ENCODE measurements at regions not wholly inside any gene's neighbourhood (a gene's known extent, or its start where the extent isn't known, plus 50 kb on each side); places are given as distances from the start of the nearest gene placed in this dataset.

DNA sequence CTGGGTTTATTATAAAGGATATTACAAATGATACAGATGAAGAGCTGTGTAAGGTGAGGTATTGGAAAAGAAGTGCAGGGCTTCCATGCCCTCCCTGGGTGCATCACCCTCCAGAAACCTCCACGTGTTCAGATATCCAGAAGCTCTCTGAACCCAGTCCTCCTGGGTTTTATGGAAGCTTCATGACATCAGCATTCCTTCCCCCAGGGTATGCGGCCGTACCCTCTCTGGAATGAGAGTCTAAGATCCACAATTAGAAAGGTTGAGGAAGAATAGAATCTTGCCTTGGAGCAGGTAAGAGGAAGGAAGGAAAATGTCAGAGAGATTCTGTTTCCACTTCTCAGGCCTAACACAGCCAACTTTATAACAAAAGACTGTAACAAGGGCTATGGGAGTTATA is 208.2 kb upstream of the DCC start:
- no peak for TF ChIP-seq EZH2phosphoT487 (IDR thresholded peaks at IDR 0.05; ENCODE audit: low read depth)
- TF ChIP-seq, protein P1, sequence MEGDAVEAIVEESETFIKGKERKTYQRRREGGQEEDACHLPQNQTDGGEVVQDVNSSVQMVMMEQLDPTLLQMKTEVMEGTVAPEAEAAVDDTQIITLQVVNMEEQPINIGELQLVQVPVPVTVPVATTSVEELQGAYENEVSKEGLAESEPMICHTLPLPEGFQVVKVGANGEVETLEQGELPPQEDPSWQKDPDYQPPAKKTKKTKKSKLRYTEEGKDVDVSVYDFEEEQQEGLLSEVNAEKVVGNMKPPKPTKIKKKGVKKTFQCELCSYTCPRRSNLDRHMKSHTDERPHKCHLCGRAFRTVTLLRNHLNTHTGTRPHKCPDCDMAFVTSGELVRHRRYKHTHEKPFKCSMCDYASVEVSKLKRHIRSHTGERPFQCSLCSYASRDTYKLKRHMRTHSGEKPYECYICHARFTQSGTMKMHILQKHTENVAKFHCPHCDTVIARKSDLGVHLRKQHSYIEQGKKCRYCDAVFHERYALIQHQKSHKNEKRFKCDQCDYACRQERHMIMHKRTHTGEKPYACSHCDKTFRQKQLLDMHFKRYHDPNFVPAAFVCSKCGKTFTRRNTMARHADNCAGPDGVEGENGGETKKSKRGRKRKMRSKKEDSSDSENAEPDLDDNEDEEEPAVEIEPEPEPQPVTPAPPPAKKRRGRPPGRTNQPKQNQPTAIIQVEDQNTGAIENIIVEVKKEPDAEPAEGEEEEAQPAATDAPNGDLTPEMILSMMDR (IDR thresholded peaks at IDR 0.05; ENCODE audit: low read depth, low read length), result no peak
- no peaks in the 10 kb centered on the region for H3K27me3 ChIP-seq (ENCODE audit: low read depth, low read length)
- no peak overlapping the region for H3K9ac ChIP-seq (ENCODE audit: low read length)
- H2AFZ ChIP-seq (ENCODE audit: low read depth, low read length), result no peak overlapping the region
- no peak overlapping the region for H3K4me3 ChIP-seq (ENCODE audit: low read length)
- peaks cover 6% of the 10 kb centered on the region for H3K36me3 ChIP-seq (replicated peaks; ENCODE audit: low read depth, low read length)
- peaks cover 25% of the 10 kb centered on the region for H3K9me3 ChIP-seq (ENCODE audit: insufficient read depth, low read length)
- H3K79me2 ChIP-seq (ENCODE audit: low read length), result no peaks in the 10 kb centered on the region
- no peak overlapping the region for H3K4me2 ChIP-seq (ENCODE audit: low read length)
- peaks cover 8% of the 10 kb centered on the region for H3K4me1 ChIP-seq (ENCODE audit: low read length)
- H3K27ac ChIP-seq (ENCODE audit: low read length), result no peak overlapping the region
- H4K20me1 ChIP-seq (ENCODE audit: insufficient read depth, low read length), result no peaks in the 10 kb centered on the region

DNA sequence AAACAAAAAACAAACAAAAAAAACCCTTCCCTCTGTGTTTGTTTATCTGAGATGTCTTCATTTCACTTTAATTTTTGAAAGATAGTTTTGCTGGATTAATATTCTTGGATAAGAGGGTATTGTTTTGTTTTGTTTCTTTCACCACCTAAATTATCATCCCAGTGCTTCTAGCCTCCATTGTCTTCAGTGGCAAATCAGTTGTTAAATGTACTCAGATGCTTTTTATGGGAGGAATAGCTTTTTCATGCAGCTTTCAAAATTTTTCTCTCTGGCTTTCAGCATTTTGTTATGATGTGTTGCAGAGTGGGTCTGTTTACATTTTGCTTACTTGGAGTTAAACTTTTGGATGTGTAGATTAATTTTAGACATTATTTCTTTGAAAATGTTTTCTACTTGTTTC is 203.5 kb upstream of the DCC start:
- H3K79me2 ChIP-seq (ENCODE audit: low read length), result no peaks in the 10 kb centered on the region
- no peak overlapping the region for H3K4me2 ChIP-seq (ENCODE audit: low read length)
- H3K9ac ChIP-seq (ENCODE audit: low read length), result no peak overlapping the region
- H3K9me3 ChIP-seq (ENCODE audit: insufficient read depth, low read length), result peaks cover 42% of the 10 kb centered on the region
- H3K27me3 ChIP-seq (ENCODE audit: low read depth, low read length), result no peaks in the 10 kb centered on the region
- no peak overlapping the region for H2AFZ ChIP-seq (ENCODE audit: low read depth, low read length)
- H3K36me3 ChIP-seq (replicated peaks; ENCODE audit: low read depth, low read length), result peaks cover 10% of the 10 kb centered on the region
- no peak overlapping the region for H3K27ac ChIP-seq (ENCODE audit: low read length)
- H4K20me1 ChIP-seq (ENCODE audit: insufficient read depth, low read length), result no peaks in the 10 kb centered on the region
- no peak overlapping the region for H3K4me3 ChIP-seq (ENCODE audit: low read length)
- peaks cover 8% of the 10 kb centered on the region for H3K4me1 ChIP-seq (ENCODE audit: low read length)
- no peak for TF ChIP-seq EZH2phosphoT487 (IDR thresholded peaks at IDR 0.05; ENCODE audit: low read depth)
- TF ChIP-seq, protein P1 (IDR thresholded peaks at IDR 0.05; ENCODE audit: low read depth, low read length), result no peak

DNA sequence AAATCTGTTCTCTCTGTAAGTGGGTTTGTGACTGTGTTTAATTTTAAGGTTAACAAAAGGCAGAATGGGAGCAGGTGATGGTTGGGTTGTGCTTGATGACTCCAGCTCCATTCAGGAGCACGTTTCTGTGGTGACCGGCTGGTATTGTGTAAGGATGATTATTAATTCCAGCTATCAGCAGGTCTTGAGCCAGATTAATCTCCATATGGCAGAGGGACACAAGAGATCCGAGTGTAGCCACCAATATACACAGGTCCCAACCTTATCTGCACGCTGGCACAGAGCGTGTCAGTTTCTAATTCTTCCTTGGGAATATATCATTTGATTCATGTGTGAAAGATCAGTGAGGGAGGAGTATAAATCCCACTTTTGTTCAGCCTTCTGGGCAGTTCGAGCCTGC is 199.0 kb upstream of the DCC start:
- TF ChIP-seq, protein P1 (IDR thresholded peaks at IDR 0.05; ENCODE audit: low read depth, low read length), result no peak
- no peak for TF ChIP-seq EZH2phosphoT487 (IDR thresholded peaks at IDR 0.05; ENCODE audit: low read depth)
- Histone ChIP-seq H3K4me3 (ENCODE audit: low read length) (no peak overlapping the region), H3K27ac (ENCODE audit: low read length) (no peak overlapping the region), H2AFZ (ENCODE audit: low read depth, low read length) (no peak overlapping the region), H3K27me3 (ENCODE audit: low read depth, low read length) (no peaks in the 10 kb centered on the region), H3K9ac (ENCODE audit: low read length) (no peak overlapping the region), H3K79me2 (ENCODE audit: low read length) (no peaks in the 10 kb centered on the region), H3K9me3 (ENCODE audit: insufficient read depth, low read length) (peaks cover 23% of the 10 kb centered on the region), H3K36me3 (replicated peaks; ENCODE audit: low read depth, low read length) (peaks cover 7% of the 10 kb centered on the region), H3K4me1 (ENCODE audit: low read length) (no peaks in the 10 kb centered on the region), H4K20me1 (ENCODE audit: insufficient read depth, low read length) (no peaks in the 10 kb centered on the region), H3K4me2 (ENCODE audit: low read length) (no peak overlapping the region)

DNA sequence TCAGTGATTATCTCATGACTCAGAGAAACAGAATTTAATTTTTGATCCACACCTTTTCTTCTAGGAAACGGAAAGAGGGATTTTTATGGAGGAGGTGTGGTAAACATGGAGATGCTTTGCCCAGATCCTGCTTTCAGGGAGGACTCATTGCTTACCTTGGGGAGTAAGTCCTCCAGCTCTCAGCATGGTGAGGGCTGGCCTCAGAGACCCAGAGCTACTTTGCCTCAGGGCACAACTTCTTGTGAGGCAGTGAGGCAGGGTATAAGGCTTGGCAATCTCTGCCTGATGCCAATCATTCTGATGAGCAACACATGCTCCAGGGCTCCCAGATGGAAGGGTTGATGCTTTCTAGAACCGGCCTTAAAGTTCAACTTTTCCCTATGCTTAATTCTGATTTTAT is 189.9 kb upstream of the DCC start:
- peaks cover 3% of the 10 kb centered on the region for H3K36me3 ChIP-seq (replicated peaks; ENCODE audit: low read depth, low read length)
- H3K4me2 ChIP-seq (ENCODE audit: low read length), result no peak overlapping the region
- TF ChIP-seq, protein P1 (IDR thresholded peaks at IDR 0.05; ENCODE audit: low read depth, low read length), result no peak
- TF ChIP-seq EZH2phosphoT487 (IDR thresholded peaks at IDR 0.05; ENCODE audit: low read depth), result no peak
- H3K9ac ChIP-seq (ENCODE audit: low read length), result no peak overlapping the region
- H3K79me2 ChIP-seq (ENCODE audit: low read length), result no peaks in the 10 kb centered on the region
- H3K27me3 ChIP-seq (ENCODE audit: low read depth, low read length), result no peaks in the 10 kb centered on the region
- H3K9me3 ChIP-seq (ENCODE audit: insufficient read depth, low read length), result no peaks in the 10 kb centered on the region
- no peak overlapping the region for H2AFZ ChIP-seq (ENCODE audit: low read depth, low read length)
- no peak overlapping the region for H3K4me3 ChIP-seq (ENCODE audit: low read length)
- no peaks in the 10 kb centered on the region for H4K20me1 ChIP-seq (ENCODE audit: insufficient read depth, low read length)
- no peak overlapping the region for H3K27ac ChIP-seq (ENCODE audit: low read length)
- peaks cover 9% of the 10 kb centered on the region for H3K4me1 ChIP-seq (ENCODE audit: low read length)
